Activated naive CD4-positive, alpha-beta T cell treated with Interleukin-2 at 50 U/mL for 16 hours (primary cell): ENCODE measurements at regions not wholly inside any gene's neighbourhood (a gene's known extent, or its start where the extent isn't known, plus 50 kb on each side); places are given as distances from the start of the nearest gene placed in this dataset.
A peak's percentile ranks its signal among the peaks of the same experiment; 100 is the strongest.
"Not testable (repeated sequence)": the region's sequence is repeated elsewhere in the genome, so short reads cannot be mapped to it uniquely, and the experiment has no call there.

Experiments used
- DNase-seq: peaks from one replicate; pipeline ENCODE4 v3.0.0-alpha.2; 2020

DNA sequence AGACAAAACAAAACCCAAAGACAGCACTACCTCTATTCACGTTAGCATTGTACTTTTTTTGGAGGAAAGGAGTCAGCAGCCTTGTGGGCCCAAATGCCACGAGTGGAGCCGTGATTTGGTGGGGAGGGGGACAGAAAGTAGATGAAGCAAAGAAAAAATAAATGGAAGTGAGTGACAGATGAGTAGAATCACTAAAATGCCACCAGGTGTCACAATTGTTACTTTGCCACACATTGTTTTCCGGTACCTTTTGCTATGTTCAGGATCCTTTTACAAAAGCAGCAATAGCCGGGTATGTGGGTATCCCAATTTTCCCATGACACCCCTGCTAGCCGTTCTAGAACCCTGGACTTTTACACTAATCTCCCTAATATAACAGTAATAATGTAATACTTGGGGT is 85.0 kb upstream of the AK4 start:
- no peak for DNase-seq

DNA sequence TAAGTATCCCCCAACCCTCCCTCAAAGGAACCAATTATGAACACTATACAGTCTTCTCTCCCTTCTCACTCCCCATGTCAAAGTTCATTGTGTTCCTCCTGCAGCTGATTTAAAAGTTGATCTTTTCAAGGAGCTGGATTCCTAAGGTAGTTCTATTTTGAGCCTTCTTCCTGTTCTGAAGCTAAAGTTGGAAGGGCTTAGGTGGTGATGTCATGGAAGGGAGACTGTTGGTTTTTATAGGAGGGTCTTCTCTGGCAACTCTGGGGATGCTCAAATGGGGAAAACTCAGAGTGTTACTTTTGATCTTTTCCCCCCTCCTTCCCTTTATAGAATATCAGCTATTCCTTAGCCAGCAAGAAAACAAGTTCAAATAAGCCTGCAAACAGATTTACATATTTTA is 83.0 kb upstream of the AK4 start:
- DNase-seq, result no peak

DNA sequence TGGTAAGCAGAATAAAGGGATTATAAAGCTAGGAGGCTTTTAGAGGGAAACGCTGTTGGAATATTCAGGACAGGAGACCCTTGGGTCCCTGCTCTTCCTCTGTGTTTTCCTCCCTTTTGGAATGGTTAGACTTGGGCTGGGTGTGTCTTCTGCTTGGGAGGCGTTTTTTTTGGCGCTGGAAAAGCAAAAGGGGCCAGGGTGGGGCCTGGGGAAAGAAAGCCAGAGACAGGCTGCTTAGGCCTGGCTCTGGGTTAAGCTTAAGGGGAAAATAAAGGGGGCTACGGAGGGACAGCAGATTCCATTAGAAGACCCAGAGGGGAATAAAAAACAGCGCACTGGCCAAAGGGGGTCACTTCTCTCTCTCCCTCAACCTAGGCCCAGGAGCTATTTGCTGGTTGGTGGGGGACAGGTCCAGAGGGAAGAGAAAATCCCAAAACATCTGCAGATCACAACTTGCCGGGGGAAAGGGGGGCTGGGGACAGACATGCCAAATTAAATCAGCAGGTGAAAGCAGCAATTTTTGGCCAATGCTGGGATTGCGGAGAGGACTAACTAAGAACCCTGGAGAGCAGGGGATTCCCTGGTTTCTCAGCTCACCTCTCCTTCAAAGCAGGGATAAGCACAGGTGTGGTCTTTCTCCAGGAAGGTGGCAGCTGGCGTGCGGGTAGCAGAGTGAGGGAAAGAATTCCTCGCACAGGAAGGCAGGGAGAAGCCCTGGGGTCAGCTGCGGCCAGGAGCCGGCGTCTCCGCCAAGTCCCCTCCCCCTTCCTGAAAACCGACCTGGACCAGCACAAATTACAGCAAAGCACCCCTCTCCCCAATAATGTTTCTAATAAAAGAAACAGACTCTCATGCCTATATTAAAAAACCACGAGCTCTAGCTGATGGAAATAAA is 82.2 kb upstream of the AK4 start:
- no peak for DNase-seq

DNA sequence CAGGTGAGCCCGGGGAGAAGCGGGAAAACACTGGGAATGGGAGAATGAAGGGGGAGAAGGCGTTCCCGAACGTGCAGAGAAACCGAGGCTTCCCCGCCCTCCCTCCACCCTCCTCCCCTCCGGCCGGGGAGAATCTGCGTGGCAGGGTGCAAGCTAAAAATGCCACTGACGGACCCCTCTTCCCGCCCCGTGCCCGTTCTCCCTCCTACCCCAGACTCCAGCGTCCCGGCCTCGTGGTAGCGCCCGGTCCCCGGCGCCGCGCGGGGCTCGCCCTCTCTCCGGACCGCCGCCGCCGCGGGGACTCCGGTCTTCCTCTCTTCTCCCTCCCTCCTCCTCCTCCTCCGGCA is 81.6 kb upstream of the AK4 start:
- DNase-seq, result no peak

DNA sequence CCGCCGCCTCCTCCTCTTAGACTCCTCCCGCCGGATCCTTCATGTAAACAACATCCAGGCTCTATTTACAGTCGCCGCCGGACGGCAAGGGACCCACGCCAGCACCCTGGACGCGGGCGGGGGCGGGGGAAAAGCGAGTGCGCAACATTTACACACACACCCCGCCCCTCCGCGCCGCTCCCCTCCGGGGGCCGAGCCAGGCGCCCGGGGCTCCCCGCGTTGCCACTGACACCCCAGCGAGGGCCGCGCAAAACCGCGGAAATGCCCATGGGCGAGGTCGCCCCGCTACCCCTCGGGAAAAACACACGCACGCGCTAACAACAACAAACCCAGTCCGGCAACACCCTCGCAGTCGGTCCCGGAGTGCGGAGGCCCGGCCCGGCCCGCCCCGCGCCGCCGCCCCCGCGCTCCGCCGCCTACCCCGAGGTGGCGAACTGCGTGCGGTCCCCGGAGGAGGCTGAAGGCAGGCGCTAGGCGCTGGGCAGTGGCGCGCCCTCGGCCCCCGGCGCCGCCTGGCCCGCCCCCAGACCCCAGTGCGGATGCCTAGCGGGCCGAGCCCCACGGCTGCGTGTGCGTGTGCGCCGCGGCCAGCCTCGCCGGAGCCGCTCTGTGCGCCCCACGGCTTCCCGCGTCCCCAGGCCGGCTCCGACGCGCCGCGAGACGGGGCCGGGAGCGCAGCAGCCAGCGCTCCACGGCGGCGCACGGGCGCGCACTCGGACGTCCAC is 81.1 kb upstream of the AK4 start:
- DNase-seq, result peak; percentile 80

DNA sequence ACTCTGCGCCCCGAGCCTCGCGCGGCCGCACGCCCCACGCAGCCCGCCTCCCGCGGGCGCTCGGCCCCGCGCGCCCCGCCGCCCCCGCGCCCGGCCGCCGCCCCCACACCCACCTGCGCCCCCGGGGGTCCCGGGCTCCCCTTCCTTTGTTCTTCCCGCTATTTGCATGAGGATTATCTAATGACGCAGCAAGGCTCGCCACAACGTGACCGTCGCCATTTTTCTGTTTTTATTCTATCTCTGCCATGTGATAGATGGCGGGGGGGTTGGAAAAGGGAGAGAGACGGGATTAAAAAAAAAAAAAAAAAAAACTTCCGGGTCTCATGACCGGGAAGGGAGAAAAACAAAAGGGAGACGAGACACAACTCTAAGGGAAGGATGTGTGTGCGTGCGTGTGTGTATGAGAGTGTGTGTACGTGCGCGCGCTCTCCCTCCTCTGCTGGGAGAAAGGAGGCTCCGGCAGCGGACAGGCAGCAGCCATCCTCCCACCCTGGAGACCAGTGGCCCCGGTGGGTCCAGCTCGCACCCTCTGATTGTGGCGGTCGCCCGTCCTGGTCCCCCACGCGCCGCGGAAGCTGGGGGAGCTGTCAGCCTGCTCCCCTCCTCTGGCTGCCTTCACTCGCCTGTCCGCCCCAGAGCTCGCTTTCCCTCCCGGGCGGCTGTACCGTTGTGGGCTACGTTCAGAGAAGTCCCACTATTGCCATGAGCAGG is 80.4 kb upstream of the AK4 start:
- DNase-seq, result peak; percentile 52

DNA sequence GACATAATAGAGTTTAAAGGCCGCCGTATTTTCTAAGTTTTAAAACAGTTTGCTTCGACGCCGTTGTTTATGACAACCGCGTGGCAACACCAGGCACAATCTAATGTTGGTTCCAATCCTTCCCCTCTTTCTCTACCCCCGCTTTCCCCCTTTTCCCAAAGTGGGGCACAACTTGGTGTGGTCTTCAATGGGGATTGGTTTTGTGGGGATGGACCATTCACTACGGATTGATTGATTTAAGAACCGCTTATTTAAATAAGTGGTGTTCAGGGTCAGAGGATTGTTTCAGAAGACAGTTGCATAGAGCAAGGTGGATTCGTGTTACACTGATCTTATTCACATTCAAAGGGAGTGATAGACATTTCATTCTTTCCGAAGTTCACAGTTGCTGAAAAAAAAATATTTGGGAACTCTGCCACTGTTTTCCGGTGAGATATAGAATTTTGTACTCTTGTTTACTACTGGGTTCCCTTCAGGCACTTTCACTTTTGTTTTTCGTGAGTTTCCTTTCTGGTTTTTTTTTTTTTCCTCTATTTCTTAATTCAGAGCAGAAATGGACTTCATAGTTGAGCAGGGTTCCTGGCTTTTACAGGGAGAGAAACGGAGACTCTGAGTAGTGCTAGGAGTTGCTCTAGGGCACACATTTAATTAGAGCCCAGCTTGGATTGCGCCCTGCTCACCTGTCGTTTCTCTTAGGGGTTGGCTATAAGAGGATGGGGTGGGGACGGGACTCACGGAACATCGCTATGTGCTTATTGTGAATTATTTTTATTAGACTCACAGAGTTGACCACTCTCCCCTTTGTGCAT is 79.6 kb upstream of the AK4 start:
- peak; percentile 22 for DNase-seq

DNA sequence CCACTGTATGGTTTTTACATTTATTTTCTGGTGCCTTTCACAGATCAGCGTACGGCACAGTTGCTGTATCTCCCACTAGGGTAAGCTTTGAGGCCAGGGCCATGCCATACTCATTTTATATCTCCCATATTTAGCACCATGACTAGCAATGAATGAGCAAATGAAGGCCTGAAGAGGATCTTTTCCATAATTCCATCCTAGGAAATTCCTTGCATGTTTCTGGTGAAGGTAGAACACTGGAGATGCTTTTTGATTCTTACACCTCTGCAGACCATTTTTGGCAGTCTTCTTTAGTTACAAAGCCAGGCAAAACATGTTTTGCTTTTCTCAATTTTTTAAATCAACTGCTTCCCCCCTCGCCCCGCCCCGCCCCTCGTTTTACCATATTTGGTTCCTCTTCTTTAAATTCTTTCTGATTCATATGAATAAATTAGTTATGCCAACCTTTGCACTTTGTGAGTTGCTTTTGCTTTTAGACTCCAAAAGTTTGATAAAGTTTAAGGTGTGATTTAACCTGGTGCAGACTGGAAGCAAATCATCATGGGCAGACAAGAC is 78.9 kb upstream of the AK4 start:
- peak; percentile 42 for DNase-seq

DNA sequence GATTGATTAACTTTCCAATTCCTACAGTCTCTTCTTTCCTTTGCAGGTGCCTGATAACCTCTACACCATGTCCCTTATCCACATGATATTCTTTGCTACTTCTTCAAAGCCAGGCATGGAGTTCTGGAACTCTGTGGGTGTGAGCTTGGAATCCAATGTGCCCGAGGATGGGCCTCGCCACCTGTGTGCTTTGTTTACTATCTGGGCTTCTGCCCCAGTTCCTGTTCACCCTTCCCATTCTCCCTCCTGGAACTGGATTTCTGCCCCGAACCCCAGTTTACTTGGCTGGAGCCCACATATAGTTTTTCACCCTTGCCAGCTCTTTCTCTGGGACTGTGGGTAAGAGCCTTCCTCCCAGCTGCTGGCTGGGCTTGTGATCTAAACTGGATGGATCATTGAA is 75.2 kb upstream of the AK4 start:
- DNase-seq, result no peak

DNA sequence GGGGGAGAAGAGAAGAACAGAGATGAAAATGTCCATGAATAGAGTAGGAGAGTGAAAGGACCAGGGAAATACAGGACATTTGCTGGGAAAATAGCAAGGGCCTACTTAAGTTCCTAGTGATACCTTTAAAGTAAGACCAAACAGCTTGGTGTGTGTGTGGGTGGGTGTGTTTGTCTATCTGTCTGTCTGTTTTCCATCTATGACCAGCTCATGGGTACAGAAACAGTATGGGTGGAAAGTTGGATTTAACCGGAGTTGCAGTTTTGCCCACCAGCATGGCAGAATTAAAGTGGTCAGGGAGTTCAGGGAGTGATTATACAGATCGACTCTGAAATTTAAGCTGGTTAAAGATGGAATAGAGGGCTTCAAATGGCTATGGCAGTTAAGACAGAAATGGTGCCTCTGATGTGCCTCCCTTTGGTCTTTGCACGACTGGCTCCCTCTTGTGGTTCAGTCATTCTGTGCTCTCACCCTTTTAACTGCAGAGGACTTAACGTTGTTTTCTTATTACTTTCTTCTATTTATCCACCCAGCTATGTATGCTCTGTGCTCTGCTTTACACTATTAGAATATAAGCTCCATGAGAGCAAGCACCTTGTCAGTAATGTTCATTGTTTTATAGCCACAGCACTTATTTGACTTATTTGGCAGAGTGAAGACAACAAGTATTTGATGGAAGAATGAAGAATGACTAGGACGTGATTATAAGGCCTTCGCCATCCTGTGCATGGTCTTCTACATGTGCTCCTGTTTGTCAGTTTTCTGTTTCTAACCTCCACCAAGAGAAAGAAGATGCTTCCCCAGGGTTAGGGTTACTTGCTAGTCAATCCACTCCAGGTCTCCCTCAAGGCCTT is 72.7 kb upstream of the AK4 start:
- peak; percentile 58 for DNase-seq

DNA sequence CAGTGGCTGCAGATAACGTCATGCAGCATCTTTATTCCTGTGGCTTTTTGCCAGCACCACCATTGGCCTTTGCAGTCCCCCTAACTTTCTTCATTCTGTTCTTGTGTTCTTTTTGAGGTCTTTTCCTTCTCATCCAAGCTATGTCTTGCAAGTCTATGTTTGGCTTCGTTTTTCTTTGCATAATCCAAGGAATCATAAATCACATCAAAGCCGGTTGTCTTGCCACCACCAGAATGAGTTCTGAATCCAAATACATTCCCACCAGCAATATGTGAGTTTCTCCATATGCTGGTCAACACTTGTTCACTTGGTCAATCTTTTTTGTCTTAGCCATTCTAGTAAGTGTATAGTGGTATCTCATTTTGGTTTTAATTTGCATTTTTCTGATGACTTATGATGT is 70.6 kb upstream of the AK4 start:
- no peak for DNase-seq

DNA sequence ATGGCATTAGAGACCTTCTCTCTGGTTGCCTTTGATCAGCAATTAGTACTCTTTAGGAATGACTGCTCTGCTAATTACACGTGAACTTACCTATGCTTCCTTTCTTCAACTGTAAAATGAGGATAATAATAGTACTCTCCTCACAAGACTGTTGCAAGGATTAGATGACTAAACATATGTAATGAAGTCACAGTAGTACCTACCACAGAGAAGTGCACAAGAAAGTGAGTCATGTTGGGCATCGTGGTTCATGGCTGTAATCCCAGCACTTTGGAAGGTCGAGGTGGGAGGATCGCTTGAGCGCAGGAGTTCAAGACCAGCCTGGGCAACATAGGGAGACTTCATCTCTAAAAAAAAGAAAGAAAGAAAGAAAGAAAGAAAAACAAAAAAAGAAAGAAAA is 68.1 kb upstream of the AK4 start:
- no peak for DNase-seq

DNA sequence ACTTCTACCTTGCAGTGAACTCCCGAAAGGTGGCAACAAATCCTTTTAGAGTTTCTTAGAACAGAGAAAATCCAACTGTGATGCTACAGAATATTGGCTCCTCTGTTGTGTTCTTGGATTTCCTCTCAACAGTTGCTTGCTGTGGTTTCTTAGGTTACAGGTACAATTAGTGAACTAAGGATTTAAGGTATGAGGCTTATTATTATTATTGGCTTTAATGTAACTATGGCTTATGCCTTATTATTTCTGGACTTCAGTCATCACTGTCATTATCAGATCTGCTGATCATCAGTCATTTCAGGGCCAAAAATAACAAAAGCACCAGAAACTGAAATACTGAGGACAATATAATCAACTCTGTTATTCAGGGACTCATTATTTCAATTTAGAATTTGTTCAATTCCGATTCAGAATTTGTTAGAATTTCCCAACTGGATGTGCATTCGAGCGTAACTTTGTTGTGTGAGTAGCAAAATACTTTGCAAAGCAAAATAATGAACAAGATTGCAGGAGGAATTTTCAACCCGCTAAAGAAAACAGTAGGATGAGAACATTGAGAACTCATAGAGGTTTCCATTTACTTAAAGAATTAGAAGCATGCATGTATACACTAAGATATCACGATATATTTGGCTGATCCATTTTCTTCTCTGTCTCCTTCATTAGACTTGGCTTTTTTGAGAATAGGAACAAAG is 65.5 kb upstream of the AK4 start:
- no peak for DNase-seq

DNA sequence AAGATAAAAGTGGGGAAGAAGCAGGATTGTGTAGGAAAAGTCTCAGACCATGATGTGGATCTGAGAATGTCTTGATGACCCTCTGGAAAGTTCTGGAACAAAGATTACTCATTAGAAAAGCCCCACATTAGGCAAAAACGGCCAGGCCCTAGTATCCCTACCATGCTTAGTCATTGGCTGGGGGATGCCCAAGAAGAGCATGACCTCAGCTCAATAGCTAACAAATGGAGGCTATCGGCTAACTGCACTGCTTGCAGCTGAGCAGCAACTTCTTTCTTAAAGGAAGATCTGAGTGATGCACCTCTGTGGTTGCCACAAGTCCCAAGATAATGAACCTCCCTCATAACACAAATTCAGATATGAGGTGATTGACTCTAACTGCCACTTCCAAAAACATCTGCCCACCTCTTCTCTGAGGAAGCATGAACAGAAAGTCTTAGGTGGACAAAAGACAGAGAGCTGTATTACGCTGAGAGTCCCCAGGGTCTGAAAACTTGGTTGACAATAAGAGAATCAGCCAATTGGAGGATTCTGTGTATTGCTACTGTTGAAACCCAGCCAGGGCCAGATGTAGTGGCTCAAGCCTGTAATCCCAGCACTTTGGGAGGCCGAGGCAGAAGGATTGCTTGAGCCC is 64.6 kb upstream of the AK4 start:
- no peak for DNase-seq

DNA sequence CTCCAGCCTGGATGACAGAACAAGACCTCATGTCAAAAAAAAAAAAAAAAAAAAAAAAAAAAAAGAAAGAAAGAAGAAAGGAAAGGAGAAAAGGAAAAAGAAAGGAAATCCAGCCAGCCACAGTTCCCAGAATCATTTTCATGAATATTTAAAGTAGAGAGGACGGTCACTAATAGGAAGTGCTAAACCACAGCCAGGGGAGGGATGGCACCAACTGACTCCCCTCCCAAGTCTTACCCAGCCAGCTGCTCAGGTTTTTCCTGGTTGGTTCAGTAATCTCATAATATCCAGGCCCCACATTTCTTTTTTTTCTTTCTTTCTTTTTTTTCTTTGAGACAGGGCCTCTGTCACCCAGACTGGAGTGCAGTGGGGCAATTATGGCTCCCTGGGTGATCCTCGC is 63.9 kb upstream of the AK4 start:
- no peak for DNase-seq

DNA sequence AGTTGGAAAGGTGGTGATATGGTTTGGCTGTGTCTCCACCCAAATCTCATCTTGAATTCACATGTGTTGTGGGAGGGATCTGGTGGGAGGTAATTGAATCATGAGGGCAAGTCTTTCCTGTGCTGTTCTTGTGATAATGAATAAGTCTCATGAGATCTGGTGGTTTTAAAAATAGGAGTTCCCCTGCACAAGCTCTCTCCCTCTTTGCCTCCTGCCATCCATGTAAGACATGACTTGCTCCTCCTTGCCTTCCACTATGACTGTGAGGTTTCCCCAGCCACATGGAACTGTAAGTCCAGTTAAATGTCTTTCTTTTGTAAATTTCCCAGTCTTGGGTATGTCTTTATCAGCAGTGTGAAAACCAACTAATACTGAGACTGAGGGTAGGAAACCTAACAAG is 60.5 kb upstream of the AK4 start:
- not testable (repeated sequence) for DNase-seq

DNA sequence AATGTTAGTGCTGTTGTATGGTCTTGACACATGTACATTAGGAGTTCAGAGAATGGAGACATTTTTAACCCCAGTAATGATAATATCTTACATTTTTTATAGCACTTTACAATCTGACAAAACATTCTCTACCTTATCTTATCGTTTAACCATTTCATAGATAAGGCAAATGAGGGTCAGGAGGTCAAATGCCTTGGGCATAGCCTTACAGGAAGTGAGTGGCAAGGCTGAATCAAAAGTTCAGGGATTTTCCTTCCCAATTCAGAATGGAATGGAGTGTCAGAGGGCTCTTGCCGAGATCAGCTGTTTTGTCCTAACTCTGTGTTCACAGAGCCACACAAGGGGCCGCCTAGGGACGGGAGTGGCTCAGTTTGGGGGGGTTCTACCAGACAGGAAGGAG is 57.6 kb upstream of the AK4 start:
- DNase-seq, result no peak

DNA sequence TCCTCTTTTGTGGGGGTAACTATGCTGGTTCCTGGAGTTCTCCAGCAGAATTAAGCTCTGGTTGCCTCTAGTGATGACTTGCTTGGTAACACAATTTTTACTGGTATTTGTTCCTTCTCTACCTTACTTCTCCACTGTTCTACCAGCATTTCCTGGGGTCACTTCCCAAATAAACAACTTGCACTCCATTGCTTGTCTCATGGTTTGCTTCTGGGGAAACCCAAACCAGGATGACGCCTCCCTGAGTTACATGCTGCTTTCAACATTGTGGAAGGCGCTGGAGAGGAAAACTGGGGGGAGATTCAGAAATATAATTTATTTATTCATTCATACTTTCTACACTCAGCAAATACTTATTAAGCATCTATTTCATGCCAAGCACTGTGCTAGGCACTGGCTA is 55.3 kb upstream of the AK4 start:
- no peak for DNase-seq

DNA sequence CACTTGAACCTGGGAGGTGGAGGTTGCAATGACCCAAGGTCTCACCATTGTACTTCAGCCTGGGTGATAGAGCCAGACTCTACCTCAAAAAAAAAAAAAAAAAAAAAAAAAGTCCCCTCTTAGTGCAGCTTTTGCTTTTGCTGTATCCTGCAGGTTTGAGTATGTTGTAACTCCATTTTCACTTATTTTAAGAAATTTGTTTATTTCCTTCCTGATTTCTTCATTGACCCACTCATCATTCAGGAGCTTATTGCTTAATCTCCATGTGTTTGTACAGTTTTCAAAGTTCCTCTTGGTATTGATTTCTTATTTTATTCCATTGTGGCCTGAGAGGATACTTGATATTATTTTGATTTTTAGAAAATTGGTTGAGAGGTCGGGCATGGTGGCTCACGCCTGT is 50.9 kb upstream of the AK4 start:
- no peak for DNase-seq
